GM23248 (cell line): ENCODE measurements at regions not wholly inside any gene's neighbourhood (a gene's known extent, or its start where the extent isn't known, plus 50 kb on each side); places are given as distances from the start of the nearest gene placed in this dataset.

Experiments
- EZH2 ChIP-seq: fragments of 200-600 bp; sonication (generic); IDR thresholded peaks from 2 replicates; pipeline ENCODE4 v1.6.1; 2018; ENCODE audit warnings: antibody characterized with exemption, mild to moderate bottlenecking; ENCODE audit not compliant: insufficient read depth, poor library complexity, severe bottlenecking
- EZH2phosphoT487 ChIP-seq: fragments of 200-600 bp; sonication (generic); IDR thresholded peaks from 2 replicates; pipeline ENCODE4 v1.6.1; 2018; ENCODE audit warnings: antibody characterized with exemption, moderate library complexity, mild to moderate bottlenecking, low read depth; ENCODE audit not compliant: insufficient read depth

GRCh38 chr3:35448681-35449080 is 190.6 kb upstream of the ARPP21 start:
- no peak for TF ChIP-seq EZH2
- no peak for TF ChIP-seq EZH2phosphoT487
